Esophagus (tissue), 2 donors: ENCODE measurements at regions not wholly inside any gene's neighbourhood (a gene's known extent, or its start where the extent isn't known, plus 50 kb on each side); places are given as distances from the start of the nearest gene placed in this dataset.

ENCODE experiments used
- H3K27ac ChIP-seq, 2 donors: one replicate each; pipeline ENCODE4 v1.5.1; 2013; ENCODE audit warnings: low read depth in 2 of 2, mild to moderate bottlenecking in 2 of 2, inconsistent platforms in 1 of 2, low read length in 1 of 2, moderate library complexity in 1 of 2
- H3K27me3 ChIP-seq, 2 donors: one replicate each; pipeline ENCODE4 v1.6.1; 2013; ENCODE audit warnings: low read length in 2 of 2, control low read depth in 1 of 2, mild to moderate bottlenecking in 1 of 2; ENCODE audit not compliant: insufficient read depth in 2 of 2, control insufficient read depth in 1 of 2
- H3K36me3 ChIP-seq, 2 donors: one replicate each; pipeline ENCODE4 v1.6.1; 2013; ENCODE audit warnings: low read length in 1 of 2; ENCODE audit not compliant: control insufficient read depth in 2 of 2, insufficient read depth in 2 of 2
- H3K4me1 ChIP-seq, 2 donors: one replicate each; pipeline ENCODE4 v1.6.1; 2013; ENCODE audit warnings: low read length in 1 of 2; ENCODE audit not compliant: control insufficient read depth in 2 of 2, insufficient read depth in 2 of 2
- H3K4me3 ChIP-seq, 2 donors: one replicate each; pipeline ENCODE4 v1.5.1; 2013; ENCODE audit warnings: low read length in 2 of 2, mild to moderate bottlenecking in 2 of 2, low read depth in 1 of 2, moderate library complexity in 1 of 2
- H3K9me3 ChIP-seq, 2 donors: one replicate each; pipeline ENCODE4 v1.6.1; 2013; ENCODE audit warnings: mild to moderate bottlenecking in 2 of 2, low read depth in 1 of 2, low read length in 1 of 2, moderate library complexity in 1 of 2; ENCODE audit not compliant: control insufficient read depth in 2 of 2, insufficient read depth in 1 of 2
- WGBS, 2 donors: extraction: QIAGEN DNeasy Blood & Tissue Kit; methylation state at CpG; one replicate each; pipeline ENCODE4 v1.1.7; 2013; 5-methylcytosine and 5-hydroxymethylcytosine counted together
- donor health status: healthy with polysubstance abuse.
- donor health status: Bipolar disorder and iron deficiency.

GRCh38 chr20:58001946-58002345, 226.5 kb downstream of the ANKRD60 start:
- 65 to 80% methylated on average over 3 of the region's 3 CpGs for WGBS, 2 donors
- H3K4me3 ChIP-seq: no peak overlapping the region

GRCh38 chr20:58001381-58001780, 227.1 kb downstream of the ANKRD60 start:
- H3K4me3 ChIP-seq: no peak overlapping the region
- no peaks in the 10 kb centered on the region for H3K36me3 ChIP-seq
- no peak overlapping the region for H3K27ac ChIP-seq
- no peaks in the 10 kb centered on the region for H3K27me3 ChIP-seq
- WGBS, 2 donors: 74 to 75% methylated on average over 13 of the region's 13 CpGs
- H3K9me3 ChIP-seq: no peaks in the 10 kb centered on the region
- H3K4me1 ChIP-seq: peaks cover 0 to 5% of the 10 kb centered on the region in 2 donors

More at GRCh38 chr20:58001946-58002345, 226.5 kb downstream of the ANKRD60 start:
- no peak overlapping the region for H3K27ac ChIP-seq
- H3K36me3 ChIP-seq: no peaks in the 10 kb centered on the region
- no peaks in the 10 kb centered on the region for H3K9me3 ChIP-seq
- H3K27me3 ChIP-seq: no peaks in the 10 kb centered on the region
- H3K4me1 ChIP-seq: peaks cover 0 to 5% of the 10 kb centered on the region in 2 donors

- Histone ChIP-seq H3K27ac (no peak overlapping the region), H3K9me3 (no peaks in the 10 kb centered on the region), H3K4me3 (no peak overlapping the region), H3K4me1 (peaks cover 0 to 5% of the 10 kb centered on the region in 2 donors), H3K36me3 (no peaks in the 10 kb centered on the region), H3K27me3 (no peaks in the 10 kb centered on the region)
- 91% methylated on average over 2 of the region's 2 CpGs for WGBS, 2 donors
These were observed 227.6 kb downstream of the ANKRD60 start for GRCh38 chr20:58000861-58001260.

- H3K4me3 ChIP-seq: no peak overlapping the region
- H3K9me3 ChIP-seq: no peaks in the 10 kb centered on the region
- H3K4me1 ChIP-seq: peaks cover 0 to 5% of the 10 kb centered on the region in 2 donors
- no peaks in the 10 kb centered on the region for H3K36me3 ChIP-seq
- H3K27ac ChIP-seq: no peak overlapping the region
- 13 to 17% methylated on average over 17 of the region's 17 CpGs for WGBS, 2 donors
- H3K27me3 ChIP-seq: no peaks in the 10 kb centered on the region
These were observed 228.9 kb downstream of the ANKRD60 start for GRCh38 chr20:57999465-58000111.

- Histone ChIP-seq H3K36me3 (no peaks in the 10 kb centered on the region), H3K4me3 (no peak overlapping the region), H3K27me3 (no peaks in the 10 kb centered on the region), H3K9me3 (no peaks in the 10 kb centered on the region), H3K4me1 (peaks cover 0 to 5% of the 10 kb centered on the region in 2 donors), H3K27ac (no peak overlapping the region)
- WGBS, 2 donors: 41 to 46% methylated on average over 9 of the region's 9 CpGs
These were observed 229.4 kb downstream of the ANKRD60 start for GRCh38 chr20:57998981-57999464.

- Histone ChIP-seq H3K4me1 (peaks cover 0 to 5% of the 10 kb centered on the region in 2 donors), H3K9me3 (no peaks in the 10 kb centered on the region), H3K36me3 (no peaks in the 10 kb centered on the region), H3K27me3 (no peaks in the 10 kb centered on the region), H3K4me3 (no peak overlapping the region), H3K27ac (no peak overlapping the region)
- WGBS, 2 donors: 84 to 89% methylated on average over 6 of the region's 6 CpGs
These were observed 230.2 kb downstream of the ANKRD60 start for GRCh38 chr20:57998276-57998675.

- H3K27ac ChIP-seq: no peak overlapping the region
- no peaks in the 10 kb centered on the region for H3K36me3 ChIP-seq
- no peak overlapping the region for H3K4me3 ChIP-seq
- no peaks in the 10 kb centered on the region for H3K9me3 ChIP-seq
- 67 to 71% methylated on average over 2 of the region's 2 CpGs for WGBS, 2 donors
- peaks cover 0 to 5% of the 10 kb centered on the region in 2 donors for H3K27me3 ChIP-seq
- H3K4me1 ChIP-seq: peaks cover 0 to 5% of the 10 kb centered on the region in 2 donors
These were observed 231.2 kb downstream of the ANKRD60 start for GRCh38 chr20:57996936-57997890.

GRCh38 chr20:57996465-57996864, 232.0 kb downstream of the ANKRD60 start:
- no peak overlapping the region for H3K27ac ChIP-seq
- no peaks in the 10 kb centered on the region for H3K36me3 ChIP-seq
- H3K27me3 ChIP-seq: peaks cover 0 to 5% of the 10 kb centered on the region in 2 donors
- WGBS, 2 donors: 49 to 55% methylated on average over 3 of the region's 3 CpGs
- peaks cover 0 to 5% of the 10 kb centered on the region in 2 donors for H3K4me1 ChIP-seq
- no peaks in the 10 kb centered on the region for H3K9me3 ChIP-seq
- H3K4me3 ChIP-seq: no peak overlapping the region

GRCh38 chr20:57995381-57995977, 233.0 kb downstream of the ANKRD60 start:
- Histone ChIP-seq H3K4me1 (peaks cover 0 to 5% of the 10 kb centered on the region in 2 donors), H3K27me3 (peaks cover 0 to 5% of the 10 kb centered on the region in 2 donors), H3K4me3 (no peak overlapping the region), H3K27ac (no peak overlapping the region), H3K9me3 (no peaks in the 10 kb centered on the region), H3K36me3 (no peaks in the 10 kb centered on the region)
- 88% methylated on average over 8 of the region's 8 CpGs for WGBS, 2 donors
